ENCODE measurements at regions not wholly inside any gene's neighbourhood (a gene's known extent, or its start where the extent isn't known, plus 50 kb on each side); places are given as distances from the start of the nearest gene placed in this dataset.

DNA sequence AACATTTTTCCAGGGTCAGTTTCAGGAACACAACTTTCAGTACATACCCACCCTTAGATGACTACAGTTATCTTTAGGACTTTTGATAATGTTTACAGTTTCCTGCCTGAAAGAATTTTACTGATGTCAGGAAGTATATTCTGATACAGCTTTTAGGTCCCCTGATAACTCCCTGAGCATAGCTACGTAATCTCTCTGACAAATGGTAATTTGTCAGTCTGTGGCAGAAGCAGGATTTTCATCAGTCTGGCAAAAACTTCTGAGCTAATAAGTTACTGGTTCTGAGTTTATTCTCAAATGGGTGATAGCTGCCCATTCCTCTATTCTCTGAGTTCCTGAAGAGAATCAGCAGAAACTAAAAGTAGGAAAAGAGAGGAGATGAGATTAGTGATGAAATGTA lies 270.1 kb upstream of the MTPN start:
- no peak for DNase-seq

DNA sequence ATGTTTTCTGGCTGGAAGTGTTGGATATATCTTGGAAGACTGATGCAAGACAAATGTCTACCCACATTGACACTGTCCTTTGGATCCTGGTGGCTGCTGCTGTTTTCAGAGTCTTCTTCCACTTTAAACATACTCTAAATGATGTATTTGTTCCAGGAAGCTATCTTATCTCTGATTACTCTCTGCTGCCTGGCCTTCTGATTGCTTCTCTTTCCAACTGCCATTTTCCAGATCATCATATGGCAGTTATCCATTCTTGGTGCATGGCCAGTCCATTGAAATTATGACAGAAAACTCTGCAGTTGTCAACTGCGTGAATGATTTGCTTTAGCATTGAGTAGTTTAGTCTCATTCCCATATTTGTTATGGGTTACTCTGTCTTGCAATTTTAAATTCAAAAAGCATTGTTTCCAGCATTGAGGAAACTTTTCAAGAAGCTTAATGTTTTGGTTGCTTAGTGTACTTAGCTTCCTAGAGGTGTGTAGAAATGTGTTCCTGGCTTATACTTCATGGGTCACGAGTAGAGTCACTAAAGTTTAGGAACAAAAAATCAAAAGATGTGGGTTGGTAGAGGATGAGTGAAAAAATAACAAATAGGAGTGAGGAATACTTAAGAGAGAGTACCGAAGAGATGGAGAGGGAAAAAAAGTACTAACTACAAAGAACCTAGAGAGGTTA lies 268.3 kb upstream of the MTPN start:
- no peak for DNase-seq

DNA sequence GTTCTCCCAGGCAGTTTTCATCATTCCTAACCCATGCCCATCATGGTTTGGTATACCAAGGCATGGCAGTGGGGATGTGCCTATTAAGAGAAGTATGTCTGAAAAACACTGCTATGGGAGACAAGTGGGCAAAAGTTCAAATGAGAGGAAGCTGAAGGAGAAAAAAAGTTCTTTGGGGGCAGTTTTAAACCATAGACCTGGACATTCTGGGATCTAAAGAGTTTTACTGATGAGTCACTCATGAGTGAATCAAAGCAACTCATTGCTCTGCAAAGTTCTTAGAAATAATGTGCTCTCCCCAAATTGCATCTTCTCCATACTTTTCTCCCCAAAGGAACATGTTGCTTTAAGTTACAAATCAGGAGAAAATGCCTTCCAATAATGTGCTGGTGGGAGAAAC lies 256.9 kb upstream of the MTPN start:
- DNase-seq = no peak

DNA sequence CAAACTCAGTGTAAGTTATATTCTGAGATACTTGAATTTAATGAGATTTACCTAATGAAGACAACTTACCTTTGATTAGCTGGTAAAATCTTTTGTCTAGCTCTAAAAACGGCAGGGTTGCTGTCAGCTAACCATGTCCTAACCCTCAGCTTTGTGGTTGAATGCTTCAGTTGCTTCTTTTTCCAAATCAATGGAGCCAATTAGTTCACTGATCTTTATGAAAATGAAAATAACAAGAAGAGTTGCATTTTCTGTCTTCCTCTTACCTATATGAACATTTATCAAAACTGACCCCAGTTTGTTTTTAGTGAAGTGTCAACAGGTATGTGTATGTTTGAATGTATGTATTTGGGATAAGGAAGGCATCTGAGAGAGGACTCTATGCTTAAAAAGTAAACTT lies 253.1 kb upstream of the MTPN start:
- DNase-seq = no peak

DNA sequence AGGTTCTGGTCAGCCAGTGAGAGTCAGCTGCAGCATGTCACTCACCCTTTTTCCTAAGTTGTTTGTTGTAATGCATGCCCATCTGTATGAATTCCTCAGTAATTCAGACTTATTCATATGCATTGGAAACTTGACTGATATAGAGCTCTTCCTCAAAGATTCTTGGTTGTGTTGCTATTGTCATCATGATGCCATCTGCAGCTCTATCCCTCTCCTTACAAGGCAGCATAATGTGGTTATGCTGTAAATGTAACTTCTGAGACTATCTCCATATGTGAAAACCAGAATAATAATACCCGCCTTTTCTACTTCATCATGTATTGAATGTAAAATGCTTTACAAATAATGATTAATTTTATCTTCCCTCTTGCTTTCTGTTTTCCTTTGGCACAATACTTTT lies 252.6 kb upstream of the MTPN start:
- no peak for DNase-seq

DNA sequence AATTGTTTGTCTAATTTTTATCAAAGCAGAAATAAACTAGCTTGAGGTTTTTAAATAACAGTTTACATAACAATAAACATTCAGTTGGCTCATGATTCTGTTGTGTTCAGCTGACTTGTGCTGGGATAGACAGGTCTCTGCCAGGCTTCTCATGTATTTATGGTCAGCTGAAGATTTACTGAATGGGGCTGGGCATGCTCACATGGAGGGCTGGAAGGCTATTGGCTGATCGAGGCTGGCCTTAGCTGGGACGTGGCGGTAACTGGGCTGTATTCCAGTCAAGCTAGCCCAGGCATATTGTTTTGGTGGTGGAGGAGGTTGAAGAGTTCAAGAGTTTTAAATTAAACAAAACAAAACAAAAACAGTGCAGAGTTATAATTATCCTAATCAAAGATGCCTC lies 251.0 kb upstream of the MTPN start:
- no peak for DNase-seq

DNA sequence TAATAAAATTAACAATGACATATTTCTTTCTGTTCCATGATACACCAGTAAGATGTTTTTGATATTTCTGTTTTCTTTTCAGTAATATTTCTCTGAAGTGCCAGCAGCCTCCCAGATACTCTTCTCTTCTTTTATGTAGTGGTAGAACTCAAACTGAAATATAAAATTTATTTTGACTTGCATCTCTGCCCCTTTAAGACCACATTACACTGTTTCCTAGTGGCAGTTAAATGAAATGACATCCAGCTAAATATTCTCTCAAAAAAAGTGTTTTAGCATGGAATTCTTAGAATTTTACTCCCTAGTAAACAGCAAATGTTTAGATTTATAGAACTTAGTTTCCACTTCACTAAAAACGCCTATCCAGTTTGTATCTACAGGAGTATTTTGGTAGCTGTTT lies 237.2 kb upstream of the MTPN start:
- DNase-seq = peak; percentile 1 to 30

DNA sequence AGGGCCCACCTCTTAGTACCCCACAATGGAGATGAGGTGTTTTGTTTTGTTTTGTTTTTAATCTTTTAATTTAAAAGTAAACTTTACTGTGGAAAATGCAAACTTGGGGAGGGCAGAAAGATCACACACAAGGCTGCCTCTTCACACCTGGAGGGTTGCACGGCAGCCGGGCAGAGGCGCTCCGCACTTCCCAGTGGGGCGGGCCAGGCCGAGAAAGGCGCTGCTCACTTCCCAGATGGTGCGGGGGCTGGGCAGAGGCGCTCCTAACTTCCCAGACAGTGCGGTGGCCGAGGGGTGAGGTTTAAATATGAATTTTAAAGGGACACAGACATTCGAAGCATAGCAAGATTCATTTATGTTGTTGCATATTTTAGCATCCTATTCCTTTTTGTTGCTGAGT lies 235.9 kb upstream of the MTPN start:
- DNase-seq = no peak

DNA sequence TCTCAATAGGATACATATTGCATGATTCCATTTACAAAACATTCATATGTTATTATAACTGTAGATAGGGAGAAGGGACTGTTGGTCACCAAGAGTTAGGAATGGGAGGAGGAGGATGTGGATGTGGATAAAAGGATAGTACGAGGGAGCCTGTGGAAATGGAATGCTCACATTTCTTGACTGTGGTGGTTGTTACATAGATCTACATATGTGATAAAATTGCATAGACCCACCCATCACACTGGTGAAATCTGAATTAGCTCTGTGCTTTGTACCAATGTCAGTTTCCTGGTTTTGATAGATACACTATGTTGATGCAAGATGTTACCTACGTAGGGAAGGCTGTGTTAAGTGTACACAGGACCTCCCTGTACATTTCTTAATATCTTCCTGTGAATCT lies 233.5 kb upstream of the MTPN start:
- DNase-seq = no peak

DNA sequence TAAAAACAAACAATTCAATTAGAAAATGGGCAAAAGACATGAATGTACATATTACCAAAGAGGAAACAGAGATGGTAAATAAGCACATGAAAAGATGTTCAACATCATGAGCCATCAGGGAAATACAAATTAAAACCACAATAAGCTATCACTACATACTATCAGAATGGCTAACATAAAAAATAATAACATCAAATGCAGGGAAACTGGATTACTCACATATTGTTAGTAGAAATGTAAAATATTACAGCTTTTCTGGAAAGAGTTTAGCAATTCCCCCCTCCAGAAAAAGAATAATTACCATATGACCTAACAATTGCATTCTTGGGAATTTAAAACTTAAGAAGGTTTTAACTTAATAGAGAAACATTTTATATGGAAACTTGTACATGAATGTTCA lies 232.9 kb upstream of the MTPN start:
- no peak for DNase-seq

DNA sequence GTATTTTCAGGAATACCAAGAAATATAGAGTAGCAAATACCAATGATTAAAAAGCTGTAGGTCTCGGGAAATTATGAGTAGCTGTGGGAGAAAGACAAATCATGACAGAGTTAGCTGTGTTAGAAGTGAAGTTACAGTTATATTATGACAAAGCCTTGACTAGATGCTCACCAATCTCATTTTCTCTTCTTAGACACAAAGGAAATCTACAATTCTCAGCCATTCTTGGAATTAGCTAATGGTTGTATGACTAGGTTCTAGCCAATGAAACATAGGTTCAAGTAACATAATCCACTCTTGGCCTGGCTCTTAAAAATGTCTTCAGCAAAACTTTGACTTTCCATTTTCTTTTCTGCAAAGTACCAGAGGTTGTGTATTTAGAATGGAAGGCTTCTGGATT lies 228.8 kb upstream of the MTPN start:
- no peak for DNase-seq

DNA sequence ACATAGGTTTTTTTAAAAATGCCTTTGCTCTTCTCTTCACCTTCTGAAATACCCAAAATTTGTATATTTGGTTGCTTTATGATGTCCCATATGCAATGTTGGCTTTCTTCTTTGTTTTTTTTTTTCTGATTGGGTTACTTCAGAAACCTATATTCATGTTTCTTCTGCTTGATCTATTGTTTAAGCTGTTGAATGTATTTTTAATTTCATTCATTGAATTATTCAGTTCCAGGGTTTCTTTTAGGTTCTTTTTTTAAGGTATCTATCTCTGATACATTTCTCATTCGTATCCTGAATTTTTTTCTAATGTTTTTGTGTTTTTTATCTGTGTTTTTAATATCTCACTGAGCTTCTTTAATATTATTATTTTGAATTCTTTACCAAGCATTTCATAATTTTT lies 221.0 kb upstream of the MTPN start:
- no peak for DNase-seq

DNA sequence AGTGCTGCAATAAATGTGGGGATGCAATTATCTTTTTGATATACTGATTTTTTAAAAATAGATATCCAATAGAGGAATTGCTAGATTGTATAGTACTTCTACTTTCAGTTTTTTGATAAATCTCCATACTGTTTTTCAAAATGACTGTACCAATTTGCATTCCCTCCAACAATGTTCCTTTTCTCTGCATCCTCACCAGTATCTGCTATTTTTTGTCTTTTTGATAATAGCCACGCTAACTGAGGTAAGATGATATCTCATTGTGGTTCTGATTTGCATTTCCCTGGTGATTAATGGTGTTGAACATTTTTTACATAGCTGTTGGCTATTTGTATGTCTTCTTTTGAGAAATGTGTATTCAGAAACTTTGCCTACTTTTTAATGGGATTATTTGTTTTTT lies 217.7 kb upstream of the MTPN start:
- no peak for DNase-seq

DNA sequence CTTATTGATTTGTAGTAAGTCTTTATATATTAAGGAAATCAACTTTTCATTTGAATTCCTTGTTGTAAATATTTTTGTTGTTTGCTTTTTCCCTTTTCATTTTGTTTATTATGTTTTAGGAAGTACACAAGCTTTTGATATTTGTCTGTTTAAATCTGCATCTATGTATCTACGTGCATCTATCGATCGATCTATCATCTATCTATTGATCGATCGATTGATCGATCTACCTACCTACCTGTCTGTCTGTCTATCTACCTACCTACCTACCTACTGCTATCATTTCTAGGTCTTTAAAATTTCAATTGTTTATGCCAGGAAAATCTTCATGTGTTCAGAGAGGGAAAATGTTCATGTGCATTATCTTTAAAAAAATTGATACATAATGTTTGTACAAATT lies 216.8 kb upstream of the MTPN start:
- no peak for DNase-seq

DNA sequence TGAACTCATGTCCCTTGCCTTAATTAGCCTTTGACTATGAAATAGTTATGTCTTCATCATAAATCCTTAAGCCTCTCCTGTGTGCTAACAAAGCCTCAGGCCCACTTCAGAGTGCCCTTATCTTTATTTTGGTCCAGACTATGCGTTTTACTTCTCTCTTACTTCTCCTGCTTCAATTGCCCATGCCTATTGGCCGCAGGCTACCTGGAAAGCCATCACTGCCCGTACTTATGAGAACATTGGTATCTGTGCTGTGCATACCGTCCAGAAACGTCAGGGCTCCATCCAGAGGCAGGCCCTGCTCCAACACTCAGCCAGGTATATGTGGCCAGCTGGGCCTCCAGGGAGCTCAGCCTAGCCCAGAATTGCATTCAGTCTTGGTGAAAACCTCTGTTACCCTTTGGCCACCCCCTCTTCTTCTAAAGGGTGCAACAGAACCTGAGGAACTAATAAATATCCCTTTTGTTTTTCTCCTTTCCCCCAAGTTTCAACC lies 212.4 kb upstream of the MTPN start:
- DNase-seq = no peak

DNA sequence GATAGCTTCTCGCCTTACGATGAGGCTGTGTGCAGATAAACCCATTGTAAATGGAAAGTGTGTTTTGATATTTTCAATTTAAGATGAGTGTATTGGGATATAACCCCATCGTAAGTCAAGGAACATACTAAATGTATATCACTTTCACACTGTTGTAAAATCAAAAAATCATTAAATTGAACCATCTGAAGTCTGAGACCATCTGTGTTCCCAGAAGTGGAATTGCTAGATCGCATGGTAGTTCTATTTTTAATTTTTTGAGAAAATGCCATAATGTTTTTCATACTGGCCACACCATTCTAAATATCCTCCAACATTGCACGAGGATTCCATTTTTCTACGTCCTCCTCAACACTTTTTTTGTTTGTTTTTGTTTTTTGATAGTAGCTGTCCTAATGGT lies 209.1 kb upstream of the MTPN start:
- no peak for DNase-seq

DNA sequence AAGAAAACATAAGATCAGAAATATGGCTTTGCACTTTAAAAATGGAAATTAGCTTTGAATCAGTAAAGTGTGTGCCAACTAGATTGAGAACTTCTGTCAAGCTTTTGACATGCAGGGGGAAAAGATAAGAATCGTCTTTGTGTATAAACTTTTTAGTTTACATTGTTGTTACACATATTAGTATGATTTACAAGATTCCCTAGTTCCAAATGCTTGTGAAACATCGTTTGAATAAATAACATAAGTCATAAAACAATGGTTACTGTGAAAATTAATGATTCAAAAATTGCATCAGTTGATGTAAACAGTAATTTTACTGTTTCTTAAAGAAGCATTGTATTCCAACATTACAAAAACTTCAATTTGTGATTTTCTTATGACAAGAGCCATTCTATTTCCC lies 207.6 kb upstream of the MTPN start:
- no peak for DNase-seq

DNA sequence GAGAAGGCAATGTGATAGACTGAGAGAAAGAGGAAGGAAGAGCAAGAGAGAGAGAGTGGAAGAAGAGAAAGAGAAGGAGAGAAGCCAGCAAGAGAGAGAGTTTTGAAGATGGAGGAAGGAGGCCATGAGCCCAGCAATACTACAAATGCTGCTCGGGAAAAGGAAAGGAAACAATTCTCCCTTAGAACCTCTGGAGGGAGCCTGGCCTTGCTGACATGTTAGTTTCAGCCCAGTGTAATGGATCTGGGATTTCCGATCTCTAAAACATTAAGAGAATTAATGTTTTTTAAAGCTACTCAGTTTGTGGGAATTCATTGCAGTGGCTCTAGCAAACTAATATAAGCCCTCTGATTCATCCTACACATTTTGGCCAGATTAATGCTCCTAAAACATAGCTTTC lies 206.8 kb upstream of the MTPN start:
- peak; percentile 6 to 25 for DNase-seq

DNA sequence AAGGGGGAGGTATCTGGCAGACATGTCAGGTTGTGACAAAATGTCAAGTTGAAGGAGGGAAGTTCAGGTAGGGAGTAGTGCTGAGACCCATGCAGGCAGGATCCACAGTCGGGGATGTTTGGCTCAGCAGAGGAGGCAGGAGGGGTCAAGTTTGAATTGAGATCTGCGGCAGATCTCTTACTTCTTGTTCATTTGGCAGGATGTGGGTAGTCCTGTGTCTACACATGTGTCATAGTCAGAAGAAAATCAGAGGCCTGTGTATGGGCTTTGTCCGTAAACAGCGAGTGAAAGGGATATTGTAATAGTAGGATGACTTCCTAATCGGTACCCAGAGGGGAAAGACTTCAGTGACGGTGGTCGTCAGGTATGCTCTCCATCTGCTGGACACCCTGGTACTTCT lies 203.8 kb upstream of the MTPN start:
- DNase-seq = no peak

DNA sequence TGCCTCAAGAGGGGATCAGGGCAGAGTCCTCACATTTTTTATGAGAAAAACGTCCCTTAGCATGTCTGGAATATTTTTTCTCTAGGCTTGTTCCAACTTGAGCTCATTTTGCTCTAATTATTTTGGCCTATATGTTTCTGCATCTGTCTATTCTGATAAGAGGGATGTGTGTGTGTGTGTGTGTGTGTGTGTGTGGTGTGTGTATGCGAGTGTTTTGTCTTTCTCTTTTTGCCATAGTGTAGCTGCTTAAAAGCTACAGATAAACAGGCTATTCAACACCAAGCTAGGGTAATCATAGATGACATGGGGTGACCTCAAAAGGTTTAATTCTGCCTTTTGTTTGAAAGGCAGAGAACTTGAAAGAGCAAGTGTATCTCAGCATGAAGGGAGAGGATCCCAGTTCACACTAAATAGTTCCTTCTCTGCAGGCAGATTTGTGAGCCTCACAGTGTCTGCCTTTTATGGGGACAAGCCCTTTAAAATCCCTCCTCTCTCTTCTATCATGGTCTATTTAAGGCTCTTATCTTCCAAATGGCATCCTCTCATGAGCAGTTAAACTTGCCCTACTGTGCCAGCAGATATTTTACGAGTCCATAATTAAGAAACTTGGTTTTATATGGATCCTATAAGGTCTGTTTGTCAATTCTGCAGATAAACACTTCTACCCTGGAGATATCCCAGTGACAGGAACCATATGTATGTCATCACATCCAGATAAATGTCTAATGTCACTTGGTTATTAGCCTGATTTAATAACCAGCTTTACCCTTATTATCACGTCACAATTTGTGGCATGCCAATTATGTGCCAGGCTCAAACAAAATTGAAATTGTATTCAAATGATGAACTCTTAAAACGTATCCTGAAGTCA lies 202.9 kb upstream of the MTPN start:
- no peak for DNase-seq

DNA sequence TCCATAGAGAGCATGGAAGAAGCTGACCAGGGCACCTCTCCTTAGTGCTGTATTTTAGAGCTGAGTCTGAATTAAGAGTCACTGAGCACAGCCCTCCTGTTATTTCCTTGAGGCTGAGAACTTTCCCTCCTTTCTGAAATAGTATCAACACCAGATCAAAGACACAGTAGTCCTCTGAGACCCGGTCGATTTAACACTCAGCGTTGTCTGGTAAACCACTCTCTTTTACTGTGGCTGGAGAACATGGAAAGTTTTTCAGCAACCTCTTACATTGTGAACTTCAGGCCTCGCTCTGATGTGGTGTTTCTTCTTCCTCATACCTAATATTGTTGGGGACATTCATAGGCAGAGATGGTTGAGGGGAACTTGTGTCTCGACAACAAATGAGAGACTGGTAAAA lies 202.0 kb upstream of the MTPN start:
- DNase-seq = no peak

DNA sequence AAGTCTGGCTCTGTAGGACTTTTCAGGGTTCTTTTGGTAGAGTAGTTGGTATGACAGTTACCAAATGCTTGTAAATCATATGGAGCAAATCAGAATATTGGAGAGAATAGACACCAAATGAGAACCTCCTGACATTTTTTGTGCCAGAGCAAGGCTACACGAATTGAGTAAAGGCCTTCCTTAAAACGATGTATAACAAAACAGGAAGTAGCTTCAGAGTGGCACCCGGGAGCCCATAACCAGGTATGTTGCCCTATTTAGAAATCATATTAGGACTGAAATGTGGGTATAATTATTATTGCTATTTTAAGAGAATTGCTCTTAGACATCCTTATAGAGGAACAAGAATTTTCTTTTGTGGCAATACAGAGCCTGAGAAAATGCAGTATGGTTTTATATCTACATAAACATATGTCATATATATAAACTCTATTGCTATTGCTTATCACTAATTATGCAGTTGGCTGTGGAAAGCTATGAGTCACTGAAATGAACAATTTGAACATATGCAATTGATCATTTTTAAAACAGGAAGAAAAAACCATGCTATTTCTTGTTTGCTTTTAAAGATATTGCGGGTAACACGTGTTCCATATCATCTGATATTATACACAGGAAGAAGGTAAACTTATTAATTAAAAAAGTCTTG lies 197.4 kb upstream of the MTPN start:
- DNase-seq = peak in 1 of 2 experiments; percentile 1

DNA sequence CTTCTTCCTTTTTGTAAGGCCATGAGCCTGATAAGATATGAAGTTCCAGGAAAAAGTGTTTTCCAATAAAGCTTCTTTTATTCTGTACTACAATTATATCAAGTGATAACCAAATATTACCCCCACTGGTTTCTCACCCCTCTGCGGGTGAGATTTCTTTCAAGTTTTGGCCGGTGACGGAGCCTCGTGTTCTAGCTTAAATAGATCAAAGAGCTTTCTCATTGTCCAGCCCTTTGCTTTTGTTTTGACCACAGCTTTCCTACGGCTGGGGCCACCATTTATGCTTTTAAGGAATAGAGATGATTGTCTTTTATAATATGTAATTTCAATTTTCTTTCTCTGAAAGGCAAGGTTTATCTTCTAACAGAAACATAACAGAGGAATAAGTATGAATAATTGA lies 196.7 kb upstream of the MTPN start:
- no peak for DNase-seq

DNA sequence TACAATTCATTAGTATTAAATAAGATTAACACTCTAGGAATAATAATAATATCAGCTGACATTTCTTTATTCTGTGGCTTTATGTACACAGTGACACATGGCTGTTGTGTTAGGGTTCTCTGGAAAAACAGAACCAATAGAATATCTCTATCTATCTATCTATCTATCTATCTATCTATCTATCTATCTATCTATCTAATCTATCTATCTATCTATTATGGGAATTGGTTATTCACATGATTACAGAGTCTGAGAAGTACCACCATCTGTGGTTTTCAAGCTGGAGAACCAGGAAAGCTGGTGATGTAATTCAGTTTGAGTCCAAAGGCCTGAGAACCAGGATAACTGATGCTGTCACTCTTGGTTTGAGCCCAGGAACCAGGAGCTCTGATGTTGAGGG lies 194.1 kb upstream of the MTPN start:
- DNase-seq = no peak

All from Kasumi-1 (cell line).